Activated naive CD8-positive, alpha-beta T cell treated with anti-CD3 and anti-CD28 coated beads for 36 hours (primary cell): ENCODE measurements at regions not wholly inside any gene's neighbourhood (a gene's known extent, or its start where the extent isn't known, plus 50 kb on each side); places are given as distances from the start of the nearest gene placed in this dataset.
"Not testable (repeated sequence)": the region's sequence is repeated elsewhere in the genome, so short reads cannot be mapped to it uniquely, and the experiment has no call there.

Experiments used
- DNase-seq: peaks from one replicate; pipeline ENCODE4 v3.0.0; 2021
- H3K27ac Mint-ChIP-seq: one replicate; pipeline ENCODE4 v1.8.0; 2022; ENCODE audit warnings: mild to moderate bottlenecking, moderate library complexity, mixed read lengths
- H3K27me3 Mint-ChIP-seq: one replicate; pipeline ENCODE4 v1.8.0; 2022; ENCODE audit warnings: mild to moderate bottlenecking, mixed read lengths
- H3K36me3 Mint-ChIP-seq: one replicate; pipeline ENCODE4 v1.8.0; 2021; ENCODE audit warnings: mild to moderate bottlenecking, mixed read lengths
- H3K4me1 Mint-ChIP-seq: one replicate; pipeline ENCODE4 v1.8.0; 2021; ENCODE audit warnings: mixed read lengths
- H3K4me3 Mint-ChIP-seq: one replicate; pipeline ENCODE4 v1.8.0; 2022; ENCODE audit warnings: mild to moderate bottlenecking, moderate library complexity, mixed read lengths
- H3K9me3 Mint-ChIP-seq: one replicate; pipeline ENCODE4 v1.8.0; 2022; ENCODE audit warnings: mixed read lengths

DNA sequence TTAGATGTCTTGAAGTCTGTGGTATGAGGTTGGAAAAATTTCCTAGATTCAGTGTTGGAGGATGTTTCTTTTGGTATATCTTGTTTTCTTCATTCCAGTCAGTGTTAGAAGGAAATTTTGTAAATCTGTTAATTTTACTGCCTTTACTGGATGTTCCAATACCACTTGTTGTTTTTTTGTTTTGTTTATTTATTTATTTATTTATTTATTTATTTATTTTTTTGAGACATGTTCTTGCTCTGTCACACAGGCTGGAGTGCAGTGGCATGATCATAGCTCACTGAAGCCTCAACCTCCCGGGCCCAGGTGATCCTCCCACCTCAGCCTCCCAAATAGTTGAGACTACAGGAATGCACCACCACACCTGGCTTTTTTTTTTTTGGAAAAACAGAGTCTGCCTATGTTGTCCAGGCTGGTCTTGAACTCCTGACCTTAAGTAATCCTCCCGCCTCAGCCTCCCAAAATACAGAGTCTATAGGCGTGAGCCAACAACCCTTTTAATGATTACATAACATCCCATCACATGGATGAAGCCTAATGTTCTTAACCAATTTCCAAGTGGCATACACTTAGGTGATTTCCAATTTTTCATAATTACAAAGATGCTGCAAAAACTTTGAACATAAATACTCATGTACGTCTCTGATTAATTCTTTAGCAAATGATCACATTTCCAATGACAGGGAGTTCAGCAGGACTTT is 52.8 kb upstream of the WAC start:
- peaks cover 7% of the 10 kb centered on the region for H3K27me3 Mint-ChIP-seq
- H3K27ac Mint-ChIP-seq = no peak overlapping the region
- H3K36me3 Mint-ChIP-seq = no peaks in the 10 kb centered on the region
- no peak overlapping the region for H3K4me3 Mint-ChIP-seq
- no peaks in the 10 kb centered on the region for H3K4me1 Mint-ChIP-seq
- DNase-seq = no peak
- no peaks in the 10 kb centered on the region for H3K9me3 Mint-ChIP-seq

GRCh38 chr10:28480628-28480965 is 52.3 kb upstream of the WAC start:
- H3K27ac Mint-ChIP-seq = no peak overlapping the region
- H3K27me3 Mint-ChIP-seq = peaks cover 7% of the 10 kb centered on the region
- no peaks in the 10 kb centered on the region for H3K36me3 Mint-ChIP-seq
- H3K4me1 Mint-ChIP-seq = no peaks in the 10 kb centered on the region
- no peak for DNase-seq
- no peaks in the 10 kb centered on the region for H3K9me3 Mint-ChIP-seq
- no peak overlapping the region for H3K4me3 Mint-ChIP-seq

GRCh38 chr10:28481346-28481745 is 51.6 kb upstream of the WAC start:
- not testable (repeated sequence) for H3K27ac Mint-ChIP-seq, DNase-seq, H3K36me3 Mint-ChIP-seq, H3K4me3 Mint-ChIP-seq, H3K27me3 Mint-ChIP-seq, H3K9me3 Mint-ChIP-seq, H3K4me1 Mint-ChIP-seq

- peaks cover 3% of the 10 kb centered on the region for H3K27me3 Mint-ChIP-seq
- H3K4me1 Mint-ChIP-seq = no peaks in the 10 kb centered on the region
- DNase-seq = no peak
- no peaks in the 10 kb centered on the region for H3K9me3 Mint-ChIP-seq
- H3K36me3 Mint-ChIP-seq = no peaks in the 10 kb centered on the region
- H3K4me3 Mint-ChIP-seq = no peak overlapping the region
- no peak overlapping the region for H3K27ac Mint-ChIP-seq
These were observed 51.0 kb upstream of the WAC start for GRCh38 chr10:28481968-28482367.
